Left ventricle myocardium inferior (tissue), 1 donor: ENCODE measurements at regions not wholly inside any gene's neighbourhood (a gene's known extent, or its start where the extent isn't known, plus 50 kb on each side); places are given as distances from the start of the nearest gene placed in this dataset.

ENCODE experiments used
- DNase-seq: peaks from one replicate; pipeline ENCODE4 v3.0.0-alpha.2; 2020
- H3K27ac ChIP-seq: fragments of 200-600 bp; replicated peaks from 2 replicates; pipeline ENCODE4 v1.8.0; 2021
- H3K27me3 ChIP-seq: fragments of 200-600 bp; 2 replicates; pipeline ENCODE4 v1.8.0; 2021; ENCODE audit warnings: low read depth
- H3K36me3 ChIP-seq: fragments of 200-600 bp; 2 replicates; pipeline ENCODE4 v1.8.0; 2021
- H3K4me1 ChIP-seq: fragments of 200-600 bp; 2 replicates; pipeline ENCODE4 v1.8.0; 2021
- H3K4me3 ChIP-seq: fragments of 200-600 bp; 2 replicates; pipeline ENCODE4 v1.8.0; 2021; ENCODE audit warnings: mild to moderate bottlenecking, moderate library complexity
- H3K9me3 ChIP-seq: fragments of 200-600 bp; replicated peaks from 2 replicates; pipeline ENCODE4 v1.8.0; 2021
- CTCF ChIP-seq: fragments of 200-600 bp; IDR thresholded peaks from 2 replicates; pipeline ENCODE4 v1.8.0; 2021; ENCODE audit warnings: antibody characterized with exemption, mild to moderate bottlenecking, borderline replicate concordance
- intact Hi-C: fragments of 100-400 bp; cut with micrococcal nuclease; formaldehyde crosslinking; loops from one replicate; pipeline ENCODE4 v1.11.0; 2022
- donor health status: DM: no; HTN: yes; CAD: no; lungs with severe emphysema.

GRCh38 chr3:18643281-18643680 is 218.1 kb upstream of the SATB1 start:
- no peaks in the 10 kb centered on the region for H3K9me3 ChIP-seq
- TF ChIP-seq CTCF, result no peak
- H3K27me3 ChIP-seq, result no peaks in the 10 kb centered on the region
- no peaks in the 10 kb centered on the region for H3K36me3 ChIP-seq
- DNase-seq, result no peak
- H3K27ac ChIP-seq, result no peak overlapping the region
- no peaks in the 10 kb centered on the region for H3K4me1 ChIP-seq
- H3K4me3 ChIP-seq, result no peak overlapping the region
- intact Hi-C loops, result no loop called here

GRCh38 chr3:18641916-18642315 is 216.8 kb upstream of the SATB1 start:
- no peak overlapping the region for H3K27ac ChIP-seq
- no peak for DNase-seq
- H3K9me3 ChIP-seq, result no peaks in the 10 kb centered on the region
- no peak for TF ChIP-seq CTCF
- intact Hi-C loops, result no loop called here
- no peaks in the 10 kb centered on the region for H3K4me1 ChIP-seq
- H3K36me3 ChIP-seq, result no peaks in the 10 kb centered on the region
- H3K4me3 ChIP-seq, result no peak overlapping the region
- no peaks in the 10 kb centered on the region for H3K27me3 ChIP-seq

- Histone ChIP-seq H3K4me3 (no peak overlapping the region), H3K36me3 (no peaks in the 10 kb centered on the region), H3K9me3 (peaks cover 7% of the 10 kb centered on the region), H3K27me3 (no peaks in the 10 kb centered on the region), H3K27ac (no peak overlapping the region), H3K4me1 (no peaks in the 10 kb centered on the region)
- no peak for DNase-seq
- TF ChIP-seq CTCF, result no peak
- intact Hi-C loops, result no loop called here
These were observed 210.1 kb upstream of the SATB1 start for GRCh38 chr3:18635215-18635614.

- intact Hi-C loops, result no loop called here
- no peak for TF ChIP-seq CTCF
- no peak for DNase-seq
- Histone ChIP-seq H3K36me3 (no peaks in the 10 kb centered on the region), H3K27ac (no peak overlapping the region), H3K9me3 (peaks cover 7% of the 10 kb centered on the region), H3K4me1 (no peaks in the 10 kb centered on the region), H3K4me3 (no peak overlapping the region), H3K27me3 (no peaks in the 10 kb centered on the region)
These were observed 209.3 kb upstream of the SATB1 start for GRCh38 chr3:18634461-18634860.

GRCh38 chr3:18633002-18633401 is 207.9 kb upstream of the SATB1 start:
- Histone ChIP-seq H3K9me3 (peaks cover 7% of the 10 kb centered on the region), H3K36me3 (no peaks in the 10 kb centered on the region), H3K4me1 (no peaks in the 10 kb centered on the region), H3K27me3 (no peaks in the 10 kb centered on the region), H3K27ac (no peak overlapping the region), H3K4me3 (no peak overlapping the region)
- intact Hi-C loops, result no loop called here
- TF ChIP-seq CTCF, result no peak
- no peak for DNase-seq

GRCh38 chr3:18630295-18630694 is 205.2 kb upstream of the SATB1 start:
- Histone ChIP-seq H3K27me3 (no peaks in the 10 kb centered on the region), H3K4me3 (no peak overlapping the region), H3K4me1 (no peaks in the 10 kb centered on the region), H3K27ac (no peak overlapping the region), H3K36me3 (no peaks in the 10 kb centered on the region), H3K9me3 (peaks cover 7% of the 10 kb centered on the region)
- no peak for DNase-seq
- TF ChIP-seq CTCF, result no peak
- intact Hi-C loops, result no loop called here
